GM21367 (cell line): ENCODE measurements at regions not wholly inside any gene's neighbourhood (a gene's known extent, or its start where the extent isn't known, plus 50 kb on each side); places are given as distances from the start of the nearest gene placed in this dataset.

Experiments used
- ATAC-seq: cut with Tn5 transposase; IDR thresholded peaks from one replicate; pipeline ENCODE4 v1.9.1; 2021; ENCODE audit not compliant: unreplicated experiment

DNA sequence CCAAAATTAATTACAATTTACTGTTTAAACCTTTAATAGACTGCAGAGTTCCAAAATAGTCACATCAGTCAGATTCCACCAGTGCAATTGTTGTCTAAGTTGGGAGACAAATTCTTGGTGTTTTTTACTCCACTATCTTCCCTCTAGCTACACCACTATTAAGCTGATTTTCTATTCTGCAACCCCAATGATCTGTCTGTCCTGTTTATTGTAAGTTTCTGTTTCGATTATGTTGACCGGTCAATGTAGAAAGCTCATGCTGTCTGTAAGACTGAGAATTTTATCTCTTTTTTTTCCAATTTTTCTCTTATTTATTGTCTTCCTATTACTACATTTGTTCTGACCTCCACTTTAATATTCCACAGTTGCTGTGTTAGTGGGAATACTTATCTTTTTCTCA, 557.5 kb downstream of the SH2D4B start:
- no peak for ATAC-seq

DNA sequence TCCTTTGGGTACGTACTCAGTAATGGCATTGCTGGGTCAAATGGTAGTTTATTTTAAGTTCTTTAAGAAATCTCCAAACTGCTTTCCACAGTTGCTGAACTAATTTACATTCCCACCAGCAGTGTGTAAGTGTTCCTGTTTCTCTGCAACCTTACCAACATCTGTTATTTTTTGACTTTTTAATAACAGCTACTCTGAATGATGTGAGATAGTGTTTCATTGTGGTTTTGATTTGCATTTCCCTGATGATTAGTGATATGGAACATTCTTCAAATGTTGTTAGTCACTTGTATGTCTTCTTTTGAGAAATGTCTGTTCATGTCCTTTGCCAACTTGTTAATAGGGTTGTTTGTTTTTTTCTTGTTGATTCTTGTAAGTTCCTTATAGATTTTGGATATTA, 558.9 kb downstream of the SH2D4B start:
- ATAC-seq, result no peak

DNA sequence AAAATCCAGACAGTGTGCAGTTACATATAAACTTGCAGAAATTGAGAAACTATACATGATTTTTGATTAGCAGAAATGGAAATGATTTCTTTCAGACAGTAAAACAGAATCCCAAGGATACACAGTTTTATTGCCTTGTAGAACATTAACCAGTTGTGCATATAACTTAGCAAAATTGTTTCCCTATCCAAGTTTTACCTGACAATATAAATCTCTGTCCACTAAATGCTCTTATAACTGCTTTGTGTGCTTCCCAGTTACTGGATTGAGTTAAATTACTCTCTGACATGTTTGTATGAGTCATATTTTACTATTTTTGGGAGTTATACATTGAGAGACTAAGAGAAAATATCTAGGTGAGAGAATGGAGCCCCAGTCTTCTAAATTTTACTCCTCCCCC, 563.4 kb downstream of the SH2D4B start:
- no peak for ATAC-seq

DNA sequence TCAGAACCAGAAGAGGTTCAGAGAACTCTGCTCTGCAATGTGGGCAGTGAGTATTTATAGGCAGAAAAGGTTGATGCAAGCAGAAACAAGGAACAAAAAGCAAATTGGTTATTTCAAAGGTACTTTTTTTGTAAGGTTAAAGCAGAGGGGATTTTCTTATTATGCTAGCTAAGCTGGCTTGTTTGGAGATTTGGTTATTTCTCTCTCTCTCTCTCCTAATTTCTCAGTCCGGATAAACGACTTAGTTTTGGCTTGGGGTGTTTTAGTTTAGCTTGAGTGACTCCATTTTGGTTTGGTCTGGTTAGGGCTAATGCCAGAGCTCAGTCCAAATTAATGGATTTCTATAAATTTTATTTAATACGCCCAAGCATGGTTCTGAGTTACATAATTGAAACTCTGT, 566.8 kb downstream of the SH2D4B start:
- no peak for ATAC-seq

DNA sequence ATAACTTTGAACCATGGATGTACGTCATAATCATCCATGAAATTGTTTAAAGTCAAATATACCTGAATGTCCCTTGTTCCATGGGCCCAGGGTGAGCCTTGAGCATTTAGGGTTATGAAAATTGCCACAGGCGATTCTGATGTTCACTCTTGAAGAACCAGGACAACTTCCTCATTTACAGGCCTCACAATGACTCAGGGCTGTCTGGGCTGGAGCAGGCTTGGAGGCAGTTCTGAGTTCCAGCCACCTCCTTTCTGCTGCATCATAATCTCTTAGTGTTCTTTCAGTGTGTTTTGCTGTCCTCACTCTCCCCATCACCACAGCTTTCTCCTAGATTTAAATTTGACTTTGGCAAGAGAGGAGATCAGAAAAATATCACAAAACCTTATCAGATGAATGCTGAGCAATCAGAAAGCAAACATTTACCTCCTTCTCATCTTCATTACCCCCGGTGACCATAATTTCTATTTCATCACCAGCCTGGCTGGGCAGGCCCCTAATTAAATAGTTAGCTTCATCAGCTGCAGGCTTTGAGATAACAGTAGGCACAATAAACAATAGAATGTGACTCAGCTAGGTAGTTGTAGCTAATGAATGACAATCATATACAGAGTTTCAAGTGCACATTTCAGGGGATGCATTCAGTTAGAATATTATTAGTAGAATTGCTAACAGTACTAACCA, 571.0 kb downstream of the SH2D4B start:
- ATAC-seq, result peak; percentile 78

DNA sequence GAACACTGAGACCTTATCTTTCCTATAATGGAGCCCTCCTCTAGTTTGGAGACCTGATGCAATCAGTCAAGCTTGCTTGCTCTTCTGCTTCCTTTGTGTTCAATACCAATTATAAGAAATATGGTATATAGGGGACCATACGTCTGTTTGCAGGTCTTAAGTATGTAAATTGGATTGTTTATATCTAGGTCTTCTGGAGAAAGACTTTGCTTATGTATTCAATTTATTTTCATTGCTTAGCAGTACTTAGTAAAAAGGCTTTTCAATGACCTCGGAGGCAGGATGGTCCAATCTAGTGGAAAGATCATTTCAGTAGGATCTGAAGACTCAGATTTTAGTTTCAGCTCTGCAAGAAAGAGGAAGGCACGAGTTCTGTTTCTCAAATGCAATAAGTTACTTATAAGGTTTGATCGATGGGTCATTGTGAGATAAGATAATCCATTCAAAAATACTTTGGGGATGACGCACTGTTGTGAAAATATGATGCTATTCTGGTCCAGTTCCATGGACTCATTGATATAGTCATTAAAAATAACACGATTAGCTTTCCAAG, 571.6 kb downstream of the SH2D4B start:
- ATAC-seq, result no peak

DNA sequence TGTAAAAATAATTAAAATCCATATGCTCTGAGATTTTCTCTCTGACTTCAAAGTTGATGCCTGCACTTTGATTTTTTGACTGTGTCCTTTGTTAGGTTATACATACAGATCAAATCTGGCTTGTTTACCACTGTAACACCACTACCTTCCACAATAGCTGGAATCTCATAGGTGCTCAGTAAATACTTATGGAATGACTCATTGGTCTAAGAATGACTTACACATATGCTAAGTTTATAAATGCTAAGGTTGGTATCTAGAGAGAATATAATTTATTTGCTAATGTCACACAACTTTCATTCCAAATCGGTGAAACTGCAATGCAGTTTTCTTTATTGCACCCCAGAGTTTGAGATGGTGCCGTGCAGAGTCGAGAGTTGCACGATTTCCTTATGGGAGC, 578.5 kb downstream of the SH2D4B start:
- no peak for ATAC-seq

DNA sequence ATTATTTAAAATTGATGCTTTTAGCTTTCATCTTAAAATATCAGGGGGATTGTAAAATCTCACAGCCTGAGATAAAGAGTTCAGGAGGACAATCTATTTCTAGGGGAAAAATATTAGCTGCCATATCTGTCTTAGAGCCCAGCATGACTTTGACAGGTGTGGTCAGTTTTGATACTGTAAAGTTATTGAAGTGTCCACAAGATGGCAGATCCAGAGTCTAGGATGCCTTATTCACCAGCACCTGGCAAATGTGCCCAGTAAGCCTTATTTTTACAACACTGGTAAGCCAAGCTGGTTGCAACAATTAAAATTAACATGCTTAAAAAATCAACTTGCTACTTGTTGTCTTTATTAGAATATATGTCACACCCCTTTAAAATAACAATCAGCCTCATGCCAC, 579.3 kb downstream of the SH2D4B start:
- ATAC-seq, result no peak

DNA sequence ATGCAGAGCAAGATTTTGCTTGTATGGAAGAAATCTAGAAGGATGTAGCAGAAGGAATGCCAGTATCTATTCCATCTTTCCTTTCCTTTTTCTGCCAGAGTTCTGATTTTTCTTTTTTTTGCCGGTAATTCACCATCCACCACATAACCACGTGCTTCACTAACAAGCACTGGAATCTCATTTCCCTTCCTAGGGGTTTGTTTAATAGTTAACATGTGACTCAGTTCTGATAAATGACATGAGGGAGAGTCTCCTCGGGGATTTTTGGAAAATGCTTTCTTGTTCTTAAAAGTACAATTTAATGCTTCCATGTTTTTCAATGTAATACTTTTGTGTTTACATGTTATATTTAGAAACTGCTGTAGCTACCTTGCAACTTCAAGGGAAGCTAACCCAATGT, 590.2 kb downstream of the SH2D4B start:
- no peak for ATAC-seq

DNA sequence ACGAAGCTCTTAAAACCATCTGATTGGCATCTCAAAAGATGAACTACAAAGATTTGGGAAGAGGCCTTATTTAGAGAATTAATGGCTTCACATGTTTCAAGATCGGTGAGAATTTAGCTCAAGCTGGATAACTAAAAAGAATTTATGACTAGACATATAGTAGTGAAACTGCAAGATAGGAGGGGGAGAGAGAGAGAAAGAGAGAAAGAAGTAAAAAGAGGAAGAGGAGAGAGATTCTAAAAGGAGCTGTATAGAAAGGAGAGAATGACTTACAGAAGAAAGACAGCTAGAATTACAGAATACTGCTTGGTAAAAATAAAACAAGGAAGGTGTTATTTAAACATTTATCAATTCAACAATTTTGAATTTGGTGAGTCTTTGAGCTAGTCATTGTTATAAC, 592.3 kb downstream of the SH2D4B start:
- no peak for ATAC-seq

DNA sequence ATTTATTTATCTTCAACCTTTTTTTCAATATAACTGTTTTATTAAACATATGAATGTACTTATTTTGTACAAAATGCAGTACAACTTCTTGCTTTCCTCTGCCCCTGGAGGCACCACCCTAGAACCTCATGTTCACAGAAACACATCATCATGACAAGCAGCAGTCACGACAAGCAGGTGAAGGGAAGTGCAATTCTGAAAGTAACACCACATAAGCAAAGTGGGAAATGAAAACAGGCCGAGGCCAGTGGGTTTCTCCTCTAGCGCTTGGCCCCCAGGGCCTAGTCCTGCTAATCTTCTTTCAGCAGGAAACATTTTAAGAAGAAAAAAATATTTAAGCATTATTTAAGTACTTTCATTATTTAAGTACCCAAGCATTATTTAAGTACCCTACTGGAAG, 598.1 kb downstream of the SH2D4B start:
- ATAC-seq, result peak; percentile 97

DNA sequence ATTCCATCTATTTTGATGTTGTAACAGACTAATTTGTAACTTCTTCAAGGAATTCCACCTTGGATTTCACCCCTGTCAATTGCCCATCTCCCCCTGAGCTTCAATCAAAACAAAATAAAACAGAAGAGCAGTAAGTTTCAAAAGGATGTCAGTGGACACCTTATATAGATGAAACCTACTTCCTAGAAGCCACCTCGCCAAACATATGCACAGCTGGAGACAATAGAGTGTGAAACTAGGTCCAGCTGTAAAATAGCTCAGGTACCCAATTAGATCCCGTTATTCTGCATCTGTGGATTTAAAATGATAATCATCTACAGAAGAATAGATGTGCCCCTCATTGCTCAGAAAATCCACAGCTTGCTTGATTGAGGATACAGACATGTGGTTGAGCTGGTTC, 598.6 kb downstream of the SH2D4B start:
- no peak for ATAC-seq

DNA sequence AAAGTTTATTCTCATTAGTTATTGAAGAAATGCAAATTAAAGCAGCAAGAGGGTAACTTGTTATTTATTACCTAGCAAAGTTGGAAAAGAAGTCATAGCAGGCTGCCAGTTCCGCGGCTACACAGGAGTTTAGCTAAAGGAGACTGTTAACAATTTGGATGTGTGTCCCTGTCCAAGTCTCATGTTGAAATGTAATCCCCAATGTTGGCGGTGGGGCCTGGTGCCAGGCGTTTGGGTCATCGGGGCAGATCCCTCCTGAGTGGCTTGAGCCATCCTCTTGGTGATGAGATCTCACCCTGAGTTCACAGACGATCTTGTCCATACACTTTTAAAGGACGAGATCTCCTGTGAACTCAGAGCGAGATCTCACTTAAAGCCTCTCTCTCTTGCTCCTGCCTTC, 608.3 kb downstream of the SH2D4B start:
- ATAC-seq, result no peak

DNA sequence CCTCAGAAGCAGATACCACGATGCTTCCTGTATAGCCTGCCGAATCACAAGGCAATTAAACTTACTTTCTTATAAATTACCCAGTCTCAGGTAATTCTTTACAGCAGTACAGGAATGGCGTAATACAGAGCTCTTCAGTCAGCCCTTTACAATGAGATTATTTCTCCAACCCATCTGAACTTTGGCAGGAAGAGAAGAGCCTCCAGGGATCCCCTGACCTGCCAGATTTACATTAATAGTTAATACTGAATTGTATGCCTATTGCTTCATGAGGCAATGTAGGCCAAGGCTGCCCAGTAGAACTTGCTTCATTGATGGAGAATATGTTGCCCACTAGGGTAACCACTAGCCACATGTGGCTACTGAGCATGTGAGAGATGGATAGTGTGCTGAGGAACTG, 608.7 kb downstream of the SH2D4B start:
- ATAC-seq, result no peak

DNA sequence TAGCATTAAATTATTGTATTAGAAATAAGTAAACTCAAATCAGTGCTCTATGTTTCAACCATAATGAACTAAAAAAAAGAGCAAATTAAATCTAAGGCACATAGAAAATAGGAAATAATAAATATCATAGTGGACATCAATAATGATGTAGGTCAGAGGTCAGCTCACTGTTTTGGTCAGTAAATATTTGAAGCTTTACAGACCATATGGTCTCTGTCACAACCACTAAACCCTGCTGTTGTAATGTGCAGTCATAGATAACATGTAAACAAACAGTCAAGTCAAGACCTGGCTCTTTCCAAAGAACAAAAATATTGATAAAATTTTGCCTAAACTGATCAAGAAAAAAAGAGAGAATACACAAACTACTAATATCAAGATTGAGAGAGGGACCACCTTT, 615.0 kb downstream of the SH2D4B start:
- no peak for ATAC-seq

DNA sequence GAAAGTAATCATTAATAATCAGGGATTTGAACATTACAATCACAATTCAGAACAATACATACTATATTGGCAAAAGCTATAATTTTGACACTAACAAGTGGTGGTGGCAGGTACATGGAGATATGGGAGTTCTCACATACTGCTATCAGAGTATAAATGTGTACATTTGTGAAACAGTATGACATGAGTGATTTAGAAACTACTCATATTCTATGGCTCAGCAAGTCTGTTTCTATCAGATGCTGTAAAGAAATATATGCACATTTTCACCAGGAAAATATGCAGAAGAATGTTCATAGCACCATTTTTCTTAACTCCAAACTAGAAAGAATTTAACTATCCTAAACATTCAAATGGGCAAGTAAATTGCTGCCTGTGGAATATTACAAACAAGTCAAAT, 620.0 kb downstream of the SH2D4B start:
- ATAC-seq, result no peak

DNA sequence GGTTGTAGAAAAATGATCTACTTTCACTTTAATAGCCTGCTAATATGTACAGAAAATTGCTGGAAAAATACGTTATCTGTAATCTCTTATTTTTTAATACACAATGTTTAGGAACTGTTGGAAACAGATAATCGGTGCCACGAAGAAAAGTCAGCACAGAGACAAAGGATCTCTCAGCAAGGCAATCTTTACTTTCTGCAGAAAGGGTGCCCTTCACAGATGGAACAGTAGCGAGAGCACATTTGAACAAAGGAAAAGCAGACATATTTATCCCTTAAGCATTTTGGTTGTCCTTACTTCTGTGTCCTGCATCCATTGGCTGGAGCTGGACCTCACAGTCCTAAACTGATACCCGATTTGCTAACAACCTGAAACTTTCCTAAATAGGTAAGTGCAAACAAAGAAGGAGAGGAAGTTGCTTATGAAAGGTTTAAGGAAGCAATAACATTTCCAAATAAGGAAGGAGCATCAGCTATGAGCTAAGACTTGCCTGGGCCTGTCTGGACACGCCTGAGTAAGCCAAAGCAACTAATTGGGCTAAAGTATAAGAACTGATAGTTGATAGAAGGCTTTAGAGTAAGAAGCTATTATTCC, 640.0 kb downstream of the SH2D4B start:
- no peak for ATAC-seq

DNA sequence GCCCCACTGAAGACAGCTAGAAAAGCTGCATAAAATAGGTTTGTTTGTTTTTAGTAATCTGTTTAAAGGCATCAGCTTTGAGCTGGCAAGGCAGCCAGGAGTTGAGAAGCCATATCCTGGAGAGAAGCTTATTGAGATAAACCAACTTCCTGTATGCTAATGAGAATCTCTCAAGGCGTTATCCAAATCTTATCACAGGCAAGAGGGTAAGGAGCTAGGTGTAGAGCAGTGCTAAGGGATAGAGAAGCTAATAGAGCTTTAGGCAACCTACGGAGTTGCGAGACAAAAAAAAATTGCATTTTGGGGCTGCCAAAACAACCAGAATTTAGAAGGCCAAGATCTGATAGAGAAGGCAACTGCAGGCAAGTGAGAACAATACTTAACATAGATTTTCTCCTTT, 641.6 kb downstream of the SH2D4B start:
- ATAC-seq, result no peak

DNA sequence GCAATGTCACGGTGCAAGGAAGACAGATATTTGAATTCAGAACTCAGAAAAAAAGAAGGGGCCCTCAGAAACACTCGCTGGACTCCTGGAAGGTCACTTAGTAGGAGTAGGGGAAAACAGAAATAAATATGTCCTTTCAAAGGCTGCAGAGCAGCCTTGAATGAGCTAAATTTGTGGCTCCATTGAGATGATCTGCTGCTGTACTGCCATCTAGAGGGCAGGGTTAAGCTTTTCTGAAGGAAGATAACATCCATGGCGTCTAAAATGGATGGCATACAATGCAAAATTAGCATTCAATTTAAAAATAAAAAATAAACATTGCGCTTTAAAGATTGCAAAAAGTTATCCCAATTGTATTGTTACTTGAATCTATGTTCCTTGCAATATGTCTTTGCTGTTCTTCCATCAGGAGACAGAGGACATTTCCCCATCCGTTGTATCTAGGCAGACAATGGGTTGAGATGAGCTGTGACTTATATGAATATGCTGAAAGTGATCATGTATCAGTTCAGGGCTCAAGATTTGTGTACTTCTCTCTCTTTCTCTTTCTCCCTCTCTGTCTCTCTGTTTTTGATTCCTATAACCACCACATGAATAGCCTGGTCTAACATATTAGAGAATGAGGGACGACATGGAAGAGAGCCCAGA, 642.2 kb downstream of the SH2D4B start:
- peak; percentile 96 for ATAC-seq

DNA sequence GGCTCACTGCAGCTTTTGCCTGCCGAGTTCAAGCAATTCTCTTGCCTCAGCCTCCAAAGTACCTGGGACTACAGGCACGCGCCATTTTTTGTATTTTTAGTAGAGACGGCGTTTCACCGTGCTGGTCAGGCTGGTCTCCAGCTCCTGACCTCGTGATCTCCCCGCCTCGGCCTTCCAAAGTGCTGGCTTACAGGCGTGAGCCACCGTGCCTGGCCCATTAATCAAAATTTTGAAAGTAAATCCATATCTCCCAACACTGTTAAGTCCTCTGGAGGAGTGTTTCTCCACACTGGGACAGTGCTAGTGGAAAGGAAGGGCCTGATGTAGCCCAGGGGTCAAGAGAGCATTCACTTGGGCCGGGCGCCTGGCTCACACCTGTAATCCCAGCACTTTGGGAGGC, 644.6 kb downstream of the SH2D4B start:
- no peak for ATAC-seq

DNA sequence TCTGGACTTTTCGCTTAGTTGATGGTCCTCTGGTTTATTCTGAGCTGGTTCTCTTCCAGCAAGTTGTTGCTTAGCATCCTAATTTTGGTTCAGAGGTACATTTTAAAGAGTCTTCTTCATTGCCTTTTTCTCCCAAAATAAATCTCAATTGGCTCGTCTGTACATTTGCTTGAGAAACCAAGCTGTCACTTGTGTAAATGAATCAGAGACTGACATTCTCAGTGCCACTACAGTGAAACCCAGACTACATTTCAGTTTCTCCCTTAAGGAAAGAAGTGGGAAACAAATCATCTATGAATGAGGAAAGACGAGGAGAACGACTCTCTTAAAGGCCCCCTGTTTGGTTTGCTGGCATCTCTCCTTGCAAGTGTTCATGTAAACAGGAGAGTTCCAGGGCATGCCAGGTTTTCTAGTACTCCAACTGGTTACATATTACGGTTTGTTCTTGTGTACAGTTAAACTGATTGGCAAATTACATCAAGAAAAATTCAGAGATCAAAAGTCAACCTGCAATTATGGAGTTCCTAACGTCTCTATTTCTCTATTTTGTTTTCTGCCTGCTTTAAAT, 654.6 kb downstream of the SH2D4B start:
- no peak for ATAC-seq

DNA sequence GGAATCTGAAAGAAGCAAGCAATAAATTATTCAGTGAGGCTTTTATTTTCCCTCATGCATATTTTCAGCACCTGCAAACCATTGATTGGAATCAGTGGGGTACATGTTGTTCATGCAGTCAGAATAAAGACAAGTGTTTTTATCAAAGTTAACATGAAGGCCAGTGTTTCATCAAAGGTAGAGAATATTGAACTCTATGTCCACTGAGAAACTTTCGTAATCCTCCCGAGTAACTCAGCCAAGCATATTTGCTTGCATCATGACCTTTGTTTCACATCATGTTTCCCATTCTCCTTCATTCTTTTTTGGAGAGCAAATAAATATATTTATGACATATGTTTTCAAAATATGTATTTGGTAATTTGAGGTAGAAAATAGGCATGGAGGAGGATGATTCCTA, 663.1 kb downstream of the SH2D4B start:
- no peak for ATAC-seq
